Stimulated activated naive CD8-positive, alpha-beta T cell treated with anti-CD3 and anti-CD28 coated beads, Interleukin-15, Interleukin-2, amounts not matched to agents 100 ng/mL and 50 ng/mL, for 24 hours (primary cell): ENCODE measurements at regions not wholly inside any gene's neighbourhood (a gene's known extent, or its start where the extent isn't known, plus 50 kb on each side); places are given as distances from the start of the nearest gene placed in this dataset.
A peak's percentile ranks its signal among the peaks of the same experiment; 100 is the strongest.

Experiments
- H3K27ac Mint-ChIP-seq: one replicate; pipeline ENCODE4 v1.8.0; 2021; ENCODE audit warnings: mild to moderate bottlenecking, mixed read lengths
- H3K27me3 Mint-ChIP-seq: one replicate; pipeline ENCODE4 v1.8.0; 2021; ENCODE audit warnings: mixed read lengths
- H3K36me3 Mint-ChIP-seq: one replicate; pipeline ENCODE4 v1.8.0; 2021; ENCODE audit warnings: low read depth, mixed read lengths
- H3K4me1 Mint-ChIP-seq: one replicate; pipeline ENCODE4 v1.8.0; 2021; ENCODE audit warnings: low read depth, mixed read lengths
- H3K4me3 Mint-ChIP-seq: one replicate; pipeline ENCODE4 v1.8.0; 2021; ENCODE audit warnings: mild to moderate bottlenecking, mixed read lengths
- H3K9me3 Mint-ChIP-seq: one replicate; pipeline ENCODE4 v1.8.0; 2021; ENCODE audit warnings: mixed read lengths

DNA sequence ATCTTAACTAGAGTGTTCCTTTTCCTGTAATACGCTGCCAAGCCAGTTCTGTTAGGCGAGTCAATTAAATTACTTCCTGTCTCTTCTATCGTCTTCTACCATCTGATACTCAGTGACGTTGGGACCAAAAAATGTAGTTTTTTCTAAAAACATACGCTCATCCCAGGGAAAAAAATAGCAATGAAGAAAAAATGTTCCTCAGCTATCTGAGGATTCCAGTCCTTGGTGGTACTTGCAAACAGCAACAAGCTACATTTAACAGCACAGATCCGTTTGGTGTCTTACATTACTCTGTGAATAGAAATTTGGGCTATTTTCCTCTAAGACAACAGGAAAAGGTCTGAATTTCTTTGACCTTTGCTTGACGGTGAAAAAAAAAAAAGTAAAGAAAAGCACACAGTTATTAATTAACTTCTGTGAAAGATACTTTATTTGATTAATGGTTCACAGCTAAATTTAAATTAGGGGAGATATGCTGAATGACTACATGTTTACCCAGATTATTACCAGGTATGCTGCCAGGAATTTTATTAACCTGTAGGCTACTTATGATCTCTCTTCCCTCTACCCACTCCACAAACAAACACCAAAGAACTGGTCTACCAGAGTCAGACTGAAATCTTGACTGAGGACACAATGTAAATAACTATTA is 254.4 kb upstream of the ZPLD1 start:
- Mint-ChIP-seq H3K4me1 (peaks cover 11% of the 10 kb centered on the region), H3K9me3 (no peaks in the 10 kb centered on the region), H3K4me3 (no peak overlapping the region), H3K36me3 (no peaks in the 10 kb centered on the region), H3K27ac (no peak overlapping the region), H3K27me3 (no peaks in the 10 kb centered on the region)

- H3K27ac Mint-ChIP-seq: no peak overlapping the region
- H3K4me1 Mint-ChIP-seq: peaks cover 11% of the 10 kb centered on the region
- no peaks in the 10 kb centered on the region for H3K36me3 Mint-ChIP-seq
- H3K9me3 Mint-ChIP-seq: no peaks in the 10 kb centered on the region
- no peak overlapping the region for H3K4me3 Mint-ChIP-seq
- no peaks in the 10 kb centered on the region for H3K27me3 Mint-ChIP-seq
These were observed 253.5 kb upstream of the ZPLD1 start for GRCh38 chr3:102181175-102181920.

- H3K27me3 Mint-ChIP-seq: no peaks in the 10 kb centered on the region
- H3K27ac Mint-ChIP-seq: no peak overlapping the region
- no peak overlapping the region for H3K4me3 Mint-ChIP-seq
- no peaks in the 10 kb centered on the region for H3K9me3 Mint-ChIP-seq
- peaks cover 11% of the 10 kb centered on the region for H3K4me1 Mint-ChIP-seq
- no peaks in the 10 kb centered on the region for H3K36me3 Mint-ChIP-seq
These were observed 252.7 kb upstream of the ZPLD1 start for GRCh38 chr3:102182162-102182561.

DNA sequence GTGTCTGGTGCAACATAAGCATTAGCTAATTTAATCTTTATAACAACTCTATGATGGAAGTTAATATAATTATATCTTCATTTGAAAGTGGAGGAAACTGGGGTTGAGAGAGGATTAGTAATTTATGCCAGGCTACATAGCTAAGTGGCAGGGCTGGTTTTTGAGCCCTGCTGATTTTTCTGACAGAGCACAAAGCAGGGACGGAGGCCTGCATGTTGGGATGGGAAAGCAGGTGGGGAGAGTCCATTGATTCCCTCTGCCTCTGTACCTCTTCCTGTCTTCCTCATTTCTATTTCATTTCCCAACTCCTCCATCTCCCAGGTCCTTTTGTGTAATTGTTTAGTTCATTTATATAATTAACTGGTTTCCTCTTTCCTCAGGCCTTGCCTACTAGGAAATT is 251.6 kb upstream of the ZPLD1 start:
- H3K4me3 Mint-ChIP-seq: no peak overlapping the region
- no peaks in the 10 kb centered on the region for H3K36me3 Mint-ChIP-seq
- no peaks in the 10 kb centered on the region for H3K27me3 Mint-ChIP-seq
- no peak overlapping the region for H3K27ac Mint-ChIP-seq
- H3K4me1 Mint-ChIP-seq: peaks cover 11% of the 10 kb centered on the region
- H3K9me3 Mint-ChIP-seq: no peaks in the 10 kb centered on the region

DNA sequence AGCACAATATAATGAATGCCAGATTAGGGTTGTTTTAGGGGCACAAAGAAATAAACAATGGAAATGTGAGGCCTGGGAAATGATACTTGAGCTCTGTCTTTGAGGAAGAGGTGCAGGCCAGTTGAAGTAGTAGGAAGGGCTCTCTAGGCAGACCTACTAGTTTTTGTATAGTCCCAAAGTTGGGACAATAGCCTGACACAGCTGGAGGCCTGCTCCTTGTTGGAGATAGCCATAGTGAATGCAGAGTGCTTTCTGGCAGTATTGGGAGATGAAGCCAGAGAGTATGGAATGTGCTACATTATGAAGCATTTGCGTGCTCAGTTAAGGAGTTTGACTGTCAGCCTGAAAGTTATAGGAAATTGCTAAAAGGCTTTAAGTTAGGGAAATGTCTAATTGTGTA is 251.2 kb upstream of the ZPLD1 start:
- Mint-ChIP-seq H3K27me3 (no peaks in the 10 kb centered on the region), H3K27ac (no peak overlapping the region), H3K4me3 (no peak overlapping the region), H3K4me1 (peaks cover 11% of the 10 kb centered on the region), H3K36me3 (no peaks in the 10 kb centered on the region), H3K9me3 (no peaks in the 10 kb centered on the region)

DNA sequence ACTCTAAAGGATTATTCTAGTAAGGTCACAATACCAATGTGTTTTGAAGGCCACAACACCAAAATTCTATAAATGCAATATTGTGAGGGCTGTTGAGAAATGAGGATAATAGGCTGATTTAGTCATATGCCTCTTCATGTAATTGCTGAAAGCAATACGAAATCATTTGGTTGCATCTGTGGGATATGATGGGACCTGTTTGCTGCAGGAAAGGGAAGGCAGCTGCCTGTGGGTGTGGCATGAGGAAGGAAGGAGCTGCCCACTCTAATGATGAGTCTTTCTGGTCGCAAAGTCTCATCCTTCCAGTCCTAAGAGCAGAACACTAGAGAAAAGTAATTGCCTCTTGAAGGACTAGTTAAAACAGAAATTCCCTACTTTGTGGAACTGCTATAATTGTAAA is 245.3 kb upstream of the ZPLD1 start:
- Mint-ChIP-seq H3K4me3 (no peak overlapping the region), H3K27me3 (no peaks in the 10 kb centered on the region), H3K27ac (no peak overlapping the region), H3K36me3 (no peaks in the 10 kb centered on the region), H3K4me1 (peaks cover 19% of the 10 kb centered on the region), H3K9me3 (no peaks in the 10 kb centered on the region)

DNA sequence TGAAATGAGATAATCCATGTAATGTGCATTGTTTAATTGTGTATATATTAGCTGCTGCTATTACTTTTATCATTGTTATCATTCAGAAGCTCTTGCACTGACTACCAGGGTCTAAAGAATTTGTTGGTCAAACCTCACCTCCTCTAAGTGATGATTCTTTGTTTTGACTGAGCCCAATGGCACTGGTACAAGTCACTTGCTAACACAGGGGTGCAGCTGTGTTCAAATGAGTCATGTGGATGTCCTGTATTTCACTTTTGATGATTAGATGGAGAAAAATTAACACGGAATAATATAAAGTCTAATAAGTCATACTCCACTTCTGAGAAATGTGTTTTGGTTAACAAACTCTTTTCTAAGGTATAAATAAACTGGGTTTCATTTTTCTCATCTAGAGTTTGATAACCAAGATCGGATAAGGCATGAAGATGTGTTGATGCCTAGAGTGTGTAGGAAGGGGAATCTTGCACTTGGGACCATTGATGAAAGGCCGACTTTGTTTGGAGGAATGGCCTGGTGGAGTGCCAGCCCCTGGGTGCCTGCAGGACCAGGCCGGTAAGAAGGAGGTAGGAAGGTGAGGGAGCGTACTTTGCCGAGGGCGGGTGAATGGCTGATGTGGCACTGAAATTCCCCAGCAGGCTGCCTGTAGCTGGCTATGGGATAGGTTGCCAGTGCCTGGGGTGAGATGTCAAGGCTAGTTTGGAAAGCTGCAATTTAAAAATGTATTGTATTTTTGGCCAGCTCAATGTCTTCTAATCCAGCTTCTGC is 244.7 kb upstream of the ZPLD1 start:
- Mint-ChIP-seq H3K27ac (no peak overlapping the region), H3K4me1 (peaks cover 22% of the 10 kb centered on the region), H3K27me3 (no peaks in the 10 kb centered on the region), H3K4me3 (no peak overlapping the region), H3K36me3 (no peaks in the 10 kb centered on the region), H3K9me3 (no peaks in the 10 kb centered on the region)

GRCh38 chr3:102192575-102192974 is 242.2 kb upstream of the ZPLD1 start:
- no peak overlapping the region for H3K4me3 Mint-ChIP-seq
- no peak overlapping the region for H3K27ac Mint-ChIP-seq
- H3K4me1 Mint-ChIP-seq: peaks cover 23% of the 10 kb centered on the region
- H3K36me3 Mint-ChIP-seq: no peaks in the 10 kb centered on the region
- no peaks in the 10 kb centered on the region for H3K27me3 Mint-ChIP-seq
- no peaks in the 10 kb centered on the region for H3K9me3 Mint-ChIP-seq

DNA sequence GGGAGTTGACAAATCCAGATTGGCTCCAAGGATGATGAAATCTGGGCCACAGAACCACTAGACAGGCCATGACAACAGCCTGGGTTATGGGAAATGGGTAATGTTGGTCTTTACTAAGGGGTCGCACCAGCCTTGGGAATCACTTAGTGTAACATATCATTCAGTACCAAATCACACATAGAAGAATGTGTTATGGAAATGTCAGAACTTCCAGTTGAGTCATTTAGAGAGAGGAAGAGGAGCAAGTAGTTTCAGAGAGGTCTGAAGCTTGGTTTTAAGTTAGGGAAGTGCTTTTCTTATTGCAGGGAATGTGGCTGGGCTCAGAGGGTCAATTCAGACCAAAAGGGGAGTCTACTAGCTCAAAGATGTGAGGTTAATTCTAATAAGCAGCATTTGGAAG is 241.6 kb upstream of the ZPLD1 start:
- no peak overlapping the region for H3K27ac Mint-ChIP-seq
- H3K4me3 Mint-ChIP-seq: no peak overlapping the region
- no peaks in the 10 kb centered on the region for H3K36me3 Mint-ChIP-seq
- peaks cover 23% of the 10 kb centered on the region for H3K4me1 Mint-ChIP-seq
- no peaks in the 10 kb centered on the region for H3K27me3 Mint-ChIP-seq
- no peaks in the 10 kb centered on the region for H3K9me3 Mint-ChIP-seq

- no peaks in the 10 kb centered on the region for H3K27me3 Mint-ChIP-seq
- H3K4me3 Mint-ChIP-seq: no peak overlapping the region
- no peaks in the 10 kb centered on the region for H3K36me3 Mint-ChIP-seq
- H3K4me1 Mint-ChIP-seq: peaks cover 23% of the 10 kb centered on the region
- peak overlapping the region; percentile 9 for H3K27ac Mint-ChIP-seq
- H3K9me3 Mint-ChIP-seq: no peaks in the 10 kb centered on the region
These were observed 240.8 kb upstream of the ZPLD1 start for GRCh38 chr3:102194001-102194400.

GRCh38 chr3:102194760-102195159 is 240.1 kb upstream of the ZPLD1 start:
- Mint-ChIP-seq H3K27ac (no peak overlapping the region), H3K36me3 (no peaks in the 10 kb centered on the region), H3K9me3 (no peaks in the 10 kb centered on the region), H3K4me3 (no peak overlapping the region), H3K4me1 (peaks cover 20% of the 10 kb centered on the region), H3K27me3 (no peaks in the 10 kb centered on the region)

DNA sequence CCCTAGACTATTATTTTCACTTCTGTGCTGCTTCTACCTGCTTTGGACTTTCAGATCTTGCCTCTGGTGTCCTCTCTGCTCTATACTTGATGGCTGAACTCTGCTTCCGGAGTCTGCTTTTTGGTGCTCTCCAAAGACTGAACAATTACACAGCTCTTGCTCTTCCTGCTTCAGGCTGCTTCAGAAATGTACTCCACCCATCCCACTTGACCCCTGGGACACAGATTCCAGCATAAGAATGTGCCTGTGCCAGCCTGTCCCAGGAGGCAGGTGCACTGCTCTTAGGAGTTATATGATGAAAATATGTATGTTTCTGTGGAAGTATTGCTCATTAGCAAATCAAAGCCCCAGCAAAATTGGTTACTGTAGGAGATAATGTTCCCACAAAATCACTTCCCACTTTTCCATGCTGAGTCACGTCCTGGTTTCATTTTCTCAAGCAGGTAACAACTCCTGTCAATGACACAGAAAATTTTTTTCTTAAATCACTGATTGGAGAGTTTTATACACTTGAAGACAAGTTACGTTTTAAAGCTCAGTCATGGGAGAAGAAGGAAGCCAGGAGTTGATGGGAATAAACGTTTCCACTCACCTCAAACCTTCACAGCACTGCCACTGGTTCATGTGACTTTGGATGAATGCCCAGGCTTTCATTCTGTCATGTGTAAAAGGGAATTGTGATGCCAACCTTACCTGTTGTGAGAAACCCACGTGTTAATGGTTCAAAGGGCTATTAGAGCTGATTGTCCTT is 239.4 kb upstream of the ZPLD1 start:
- no peak overlapping the region for H3K4me3 Mint-ChIP-seq
- H3K4me1 Mint-ChIP-seq: peaks cover 20% of the 10 kb centered on the region
- no peak overlapping the region for H3K27ac Mint-ChIP-seq
- no peaks in the 10 kb centered on the region for H3K9me3 Mint-ChIP-seq
- no peaks in the 10 kb centered on the region for H3K27me3 Mint-ChIP-seq
- H3K36me3 Mint-ChIP-seq: no peaks in the 10 kb centered on the region

- Mint-ChIP-seq H3K9me3 (no peaks in the 10 kb centered on the region), H3K4me1 (peaks cover 2% of the 10 kb centered on the region), H3K27me3 (no peaks in the 10 kb centered on the region), H3K27ac (no peak overlapping the region), H3K4me3 (no peak overlapping the region), H3K36me3 (no peaks in the 10 kb centered on the region)
These were observed 234.7 kb upstream of the ZPLD1 start for GRCh38 chr3:102200126-102200525.

GRCh38 chr3:102200560-102200959 is 234.3 kb upstream of the ZPLD1 start:
- Mint-ChIP-seq H3K4me3 (no peak overlapping the region), H3K27ac (no peak overlapping the region), H3K4me1 (no peaks in the 10 kb centered on the region), H3K27me3 (no peaks in the 10 kb centered on the region), H3K9me3 (no peaks in the 10 kb centered on the region), H3K36me3 (no peaks in the 10 kb centered on the region)

DNA sequence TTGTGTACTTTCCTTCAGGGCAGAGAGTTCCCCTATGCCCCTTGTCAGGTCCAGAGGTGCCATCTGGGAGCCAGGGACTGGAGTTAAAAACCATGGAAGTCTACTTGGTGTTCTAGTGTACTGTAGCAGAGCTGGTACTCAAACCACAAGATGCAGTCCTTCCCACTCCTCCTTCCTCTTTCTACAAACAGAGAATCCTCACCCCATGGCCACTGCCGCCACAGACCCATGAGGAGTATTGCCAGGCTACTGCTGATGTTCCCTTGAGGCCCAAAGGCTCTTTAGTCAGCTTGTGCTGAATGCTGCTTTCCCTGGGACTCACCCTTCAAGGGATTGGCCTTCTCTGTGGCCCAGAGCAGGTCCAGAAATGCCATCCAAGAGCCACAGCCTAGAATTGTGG is 229.2 kb upstream of the ZPLD1 start:
- H3K27me3 Mint-ChIP-seq: no peaks in the 10 kb centered on the region
- H3K4me1 Mint-ChIP-seq: no peaks in the 10 kb centered on the region
- no peak overlapping the region for H3K27ac Mint-ChIP-seq
- peaks cover 6% of the 10 kb centered on the region for H3K9me3 Mint-ChIP-seq
- no peak overlapping the region for H3K4me3 Mint-ChIP-seq
- H3K36me3 Mint-ChIP-seq: no peaks in the 10 kb centered on the region
